ENCODE measurements at regions not wholly inside any gene's neighbourhood (a gene's known extent, or its start where the extent isn't known, plus 50 kb on each side); places are given as distances from the start of the nearest gene placed in this dataset.
"Not testable (repeated sequence)": the region's sequence is repeated elsewhere in the genome, so short reads cannot be mapped to it uniquely, and the experiment has no call there.

DNA sequence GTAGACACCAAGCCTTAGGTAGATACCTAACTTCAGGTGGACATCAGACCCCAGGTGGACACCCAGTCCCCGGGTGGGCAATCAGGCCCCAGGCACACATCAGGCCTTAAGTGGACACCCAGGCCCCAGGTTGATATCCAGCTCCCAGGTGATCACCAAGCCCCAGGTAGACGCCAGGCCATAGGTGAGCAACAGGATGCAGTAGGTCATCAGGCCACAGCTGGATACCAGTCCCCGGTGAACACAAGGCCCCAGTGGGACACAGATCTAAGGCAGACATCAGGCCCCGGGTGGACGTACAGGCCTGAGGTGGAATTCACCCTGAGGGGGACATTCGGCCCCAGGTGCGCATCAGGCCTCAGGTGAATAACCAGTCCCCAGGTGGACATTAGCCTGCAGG is 201.0 kb downstream of the POTEM start:
- H3K9me3 ChIP-seq (ENCODE audit: insufficient read depth, low read depth, low read length); H3K4me1 ChIP-seq (ENCODE audit: control insufficient read depth in 1 of 2, insufficient read depth in 2 of 2, low read length in 2 of 2); H3K36me3 ChIP-seq (ENCODE audit: control insufficient read depth in 1 of 2, insufficient read depth in 2 of 2, low read length in 2 of 2); H4K8ac ChIP-seq (ENCODE audit: low read depth, low read length); H3K4me2 ChIP-seq (ENCODE audit: low read length); H3K9ac ChIP-seq (ENCODE audit: low read length); H3K79me1 ChIP-seq (ENCODE audit: low read length); H4K91ac ChIP-seq (ENCODE audit: low read depth, low read length); H2AK5ac ChIP-seq (ENCODE audit: low read length); H3K14ac ChIP-seq (ENCODE audit: low read length); H2BK12ac ChIP-seq (ENCODE audit: low read length); H2BK5ac ChIP-seq (ENCODE audit: low read depth, low read length, poor library complexity); H3K27me3 ChIP-seq (ENCODE audit: insufficient read depth, low read length); H3K27ac ChIP-seq (ENCODE audit: low read depth, low read length); H3K4me3 ChIP-seq (ENCODE audit: low read depth, low read length); H3K79me2 ChIP-seq (ENCODE audit: control insufficient read depth, insufficient read depth, low read length, poor library complexity); H4K12ac ChIP-seq (ENCODE audit: low read depth, low read length); H3K4ac ChIP-seq (ENCODE audit: low read depth, low read length); H3K18ac ChIP-seq (ENCODE audit: low read length); H2AFZ ChIP-seq (ENCODE audit: insufficient read depth, low read length, poor library complexity); H3K23ac ChIP-seq (ENCODE audit: low read length); DNase-seq; H2BK120ac ChIP-seq (ENCODE audit: insufficient read depth, low read length, poor library complexity): not testable (repeated sequence)
- WGBS (ENCODE audit: extremely low coverage, insufficient coverage, insufficient read length) = no CpG with 5 or more reads among the region's 7 CpGs

- H3K27ac ChIP-seq (ENCODE audit: low read depth, low read length); H3K23ac ChIP-seq (ENCODE audit: low read length); H3K36me3 ChIP-seq (ENCODE audit: control insufficient read depth in 1 of 2, insufficient read depth in 2 of 2, low read length in 2 of 2); H3K79me2 ChIP-seq (ENCODE audit: control insufficient read depth, insufficient read depth, low read length, poor library complexity); H4K8ac ChIP-seq (ENCODE audit: low read depth, low read length); H2BK120ac ChIP-seq (ENCODE audit: insufficient read depth, low read length, poor library complexity); H3K18ac ChIP-seq (ENCODE audit: low read length); H3K79me1 ChIP-seq (ENCODE audit: low read length); H2AFZ ChIP-seq (ENCODE audit: insufficient read depth, low read length, poor library complexity); H3K14ac ChIP-seq (ENCODE audit: low read length); H3K9me3 ChIP-seq (ENCODE audit: insufficient read depth, low read depth, low read length); H2AK5ac ChIP-seq (ENCODE audit: low read length); H3K27me3 ChIP-seq (ENCODE audit: insufficient read depth, low read length); H3K4me3 ChIP-seq (ENCODE audit: low read depth, low read length); H4K91ac ChIP-seq (ENCODE audit: low read depth, low read length); H3K4me1 ChIP-seq (ENCODE audit: control insufficient read depth in 1 of 2, insufficient read depth in 2 of 2, low read length in 2 of 2); H4K12ac ChIP-seq (ENCODE audit: low read depth, low read length); H3K9ac ChIP-seq (ENCODE audit: low read length); H2BK5ac ChIP-seq (ENCODE audit: low read depth, low read length, poor library complexity); H2BK12ac ChIP-seq (ENCODE audit: low read length); DNase-seq; H3K4ac ChIP-seq (ENCODE audit: low read depth, low read length); H3K4me2 ChIP-seq (ENCODE audit: low read length): not testable (repeated sequence)
- no CpG with 5 or more reads among the region's 7 CpGs for WGBS (ENCODE audit: extremely low coverage, insufficient coverage, insufficient read length)
Measured at GRCh38 chr14:19169561-19170362, 202.5 kb downstream of the POTEM start.

DNA sequence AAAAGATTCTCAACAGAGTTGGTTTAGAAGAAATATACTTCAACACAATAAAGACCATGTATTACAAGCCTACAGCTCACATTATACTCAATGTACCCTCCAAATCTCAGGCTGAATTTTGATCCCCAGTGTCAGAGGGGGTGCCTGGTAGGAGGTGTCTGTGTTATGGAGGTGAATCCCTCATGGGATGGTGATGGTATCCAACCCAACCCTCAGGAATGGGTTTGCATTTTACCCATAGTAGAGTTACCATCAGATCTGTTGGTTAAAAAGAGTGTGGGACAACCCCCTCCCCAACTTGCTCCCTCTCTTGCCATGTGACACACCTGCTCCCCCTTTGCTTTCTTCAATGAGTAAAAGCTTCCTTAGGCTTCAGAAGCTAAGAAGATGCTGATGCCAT is 205.5 kb downstream of the POTEM start:
- not testable (repeated sequence) for DNase-seq; H3K27ac ChIP-seq (ENCODE audit: low read depth, low read length); H4K8ac ChIP-seq (ENCODE audit: low read depth, low read length); H3K9me3 ChIP-seq (ENCODE audit: insufficient read depth, low read depth, low read length); H3K27me3 ChIP-seq (ENCODE audit: insufficient read depth, low read length); H4K12ac ChIP-seq (ENCODE audit: low read depth, low read length); H3K14ac ChIP-seq (ENCODE audit: low read length); H3K4me3 ChIP-seq (ENCODE audit: low read depth, low read length); H4K91ac ChIP-seq (ENCODE audit: low read depth, low read length); H3K4ac ChIP-seq (ENCODE audit: low read depth, low read length); H3K18ac ChIP-seq (ENCODE audit: low read length); H3K79me1 ChIP-seq (ENCODE audit: low read length); H2AK5ac ChIP-seq (ENCODE audit: low read length); H2BK12ac ChIP-seq (ENCODE audit: low read length); H2BK5ac ChIP-seq (ENCODE audit: low read depth, low read length, poor library complexity); H2BK120ac ChIP-seq (ENCODE audit: insufficient read depth, low read length, poor library complexity); H3K4me2 ChIP-seq (ENCODE audit: low read length); H3K23ac ChIP-seq (ENCODE audit: low read length); H3K9ac ChIP-seq (ENCODE audit: low read length); H2AFZ ChIP-seq (ENCODE audit: insufficient read depth, low read length, poor library complexity); H3K4me1 ChIP-seq (ENCODE audit: control insufficient read depth in 1 of 2, insufficient read depth in 2 of 2, low read length in 2 of 2); H3K79me2 ChIP-seq (ENCODE audit: control insufficient read depth, insufficient read depth, low read length, poor library complexity); H3K36me3 ChIP-seq (ENCODE audit: control insufficient read depth in 1 of 2, insufficient read depth in 2 of 2, low read length in 2 of 2)

DNA sequence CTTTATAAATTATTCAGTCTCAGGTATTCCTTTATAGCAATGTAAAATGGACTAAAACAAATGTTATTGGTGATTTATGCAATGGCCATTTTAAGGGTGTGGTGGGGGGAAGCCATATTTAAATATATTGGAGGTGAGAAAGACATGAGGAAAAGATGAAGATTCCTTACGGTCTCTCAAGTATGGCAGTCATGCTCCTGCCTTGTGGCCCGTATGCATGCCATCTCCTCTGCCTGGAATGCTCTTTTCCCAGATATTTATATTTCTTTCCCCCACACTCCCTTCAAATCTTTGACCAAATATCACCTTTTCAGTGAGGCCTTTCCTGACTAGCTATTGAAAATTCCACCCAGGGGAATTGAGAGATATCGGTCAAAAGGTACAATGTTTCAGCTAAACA is 206.0 kb downstream of the POTEM start:
- H4K91ac ChIP-seq (ENCODE audit: low read depth, low read length); H3K27ac ChIP-seq (ENCODE audit: low read depth, low read length); H2BK120ac ChIP-seq (ENCODE audit: insufficient read depth, low read length, poor library complexity); H2BK5ac ChIP-seq (ENCODE audit: low read depth, low read length, poor library complexity); H4K12ac ChIP-seq (ENCODE audit: low read depth, low read length); H3K4me2 ChIP-seq (ENCODE audit: low read length); H3K27me3 ChIP-seq (ENCODE audit: insufficient read depth, low read length); H3K4me1 ChIP-seq (ENCODE audit: control insufficient read depth in 1 of 2, insufficient read depth in 2 of 2, low read length in 2 of 2); H3K14ac ChIP-seq (ENCODE audit: low read length); H2BK12ac ChIP-seq (ENCODE audit: low read length); H3K4me3 ChIP-seq (ENCODE audit: low read depth, low read length); H3K4ac ChIP-seq (ENCODE audit: low read depth, low read length); H3K23ac ChIP-seq (ENCODE audit: low read length); H3K79me2 ChIP-seq (ENCODE audit: control insufficient read depth, insufficient read depth, low read length, poor library complexity); H3K9ac ChIP-seq (ENCODE audit: low read length); H3K79me1 ChIP-seq (ENCODE audit: low read length); H3K36me3 ChIP-seq (ENCODE audit: control insufficient read depth in 1 of 2, insufficient read depth in 2 of 2, low read length in 2 of 2); H4K8ac ChIP-seq (ENCODE audit: low read depth, low read length); H3K18ac ChIP-seq (ENCODE audit: low read length); H2AK5ac ChIP-seq (ENCODE audit: low read length); H2AFZ ChIP-seq (ENCODE audit: insufficient read depth, low read length, poor library complexity); H3K9me3 ChIP-seq (ENCODE audit: insufficient read depth, low read depth, low read length): not testable (repeated sequence)
- peak; percentile 13 to 31 for DNase-seq
- no CpG with 5 or more reads among the region's 3 CpGs for WGBS (ENCODE audit: extremely low coverage, insufficient coverage, insufficient read length)

All from trophoblast cell (in vitro differentiated cells and primary cell).